Endothelial cell of umbilical vein (primary cell): ENCODE measurements at regions not wholly inside any gene's neighbourhood (a gene's known extent, or its start where the extent isn't known, plus 50 kb on each side); places are given as distances from the start of the nearest gene placed in this dataset.

ENCODE experiments used
- CTCF ChIP-seq, 2 donors: IDR thresholded peaks; 1 replicate in 1 of 2; 2 replicates in 1 of 2; pipeline ENCODE4 v1.5.1; 2011; ENCODE audit warnings: low read length in 2 of 2, mild to moderate bottlenecking in 2 of 2, moderate library complexity in 2 of 2, control low read depth in 1 of 2, inconsistent platforms in 1 of 2, low read depth in 1 of 2; ENCODE audit not compliant: insufficient read depth in 1 of 2; ENCODE audit errors: extremely low read depth in 1 of 2
- EZH2 ChIP-seq: IDR thresholded peaks from 2 replicates; pipeline ENCODE4 v1.6.1; 2012; ENCODE audit warnings: borderline replicate concordance, low read depth, mild to moderate bottlenecking, moderate library complexity, low read length, inconsistent platforms; ENCODE audit not compliant: severe bottlenecking
- FOS ChIP-seq: IDR thresholded peaks from 2 replicates; pipeline ENCODE4 v1.6.1; 2011; ENCODE audit warnings: mild to moderate bottlenecking, low read length, moderate library complexity, borderline replicate concordance; ENCODE audit not compliant: insufficient read depth
- MAX ChIP-seq: IDR thresholded peaks from 2 replicates; pipeline ENCODE4 v1.6.1; 2011; ENCODE audit not compliant: insufficient read depth, insufficient read length
- MYC ChIP-seq: IDR thresholded peaks from one replicate; pipeline ENCODE4 v1.6.1; 2011; ENCODE audit warnings: mild to moderate bottlenecking, low read depth, low read length
- POLR2A ChIP-seq: IDR thresholded peaks from 2 replicates; pipeline ENCODE4 v1.6.1; 2012; ENCODE audit warnings: low read depth, mild to moderate bottlenecking, control low read depth, low read length

GRCh38 chr2:136290326-136290725 lies 172.4 kb upstream of the CXCR4 start:
- TF ChIP-seq CTCF (IDR thresholded peaks at IDR 0.05; ENCODE audit: extremely low read depth in 1 of 2, insufficient read depth in 1 of 2, low read depth in 1 of 2, low read length in 2 of 2): no peak
- no peak for TF ChIP-seq POLR2A
- TF ChIP-seq MAX: no peak
- no peak for TF ChIP-seq EZH2
- no peak for TF ChIP-seq FOS
- no peak for TF ChIP-seq MYC
